SH-SY5Y (cell line): ENCODE measurements at regions not wholly inside any gene's neighbourhood (a gene's known extent, or its start where the extent isn't known, plus 50 kb on each side); places are given as distances from the start of the nearest gene placed in this dataset.

Source experiments
- GATA2 ChIP-seq: IDR thresholded peaks from 2 replicates; pipeline ENCODE4 v1.6.1; 2011; ENCODE audit warnings: mild to moderate bottlenecking, low read depth, low read length
- GATA3 ChIP-seq: IDR thresholded peaks from 2 replicates; pipeline ENCODE4 v1.6.1; 2011; ENCODE audit warnings: low read depth, mild to moderate bottlenecking, low read length, moderate library complexity

DNA sequence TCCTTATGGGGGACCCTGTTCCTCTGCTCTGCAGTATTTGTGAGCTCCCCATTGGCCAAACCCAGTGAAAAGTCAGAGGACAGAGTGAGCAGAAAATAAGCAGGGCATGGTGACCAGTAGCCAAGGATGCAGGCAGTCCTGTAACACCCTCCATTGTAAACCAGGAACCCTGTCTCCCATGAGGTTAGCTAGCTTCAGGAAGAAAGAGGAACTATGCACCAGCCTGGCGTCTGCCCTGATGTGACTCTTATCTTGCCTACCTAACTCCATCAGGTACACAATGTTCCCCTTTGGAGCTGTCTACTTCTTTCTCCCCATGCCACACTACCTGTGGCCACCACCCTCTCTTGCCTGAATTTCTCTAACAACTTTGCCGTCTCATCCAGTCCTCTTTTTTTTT lies 119.2 kb downstream of the LRIG2 start:
- no peak for TF ChIP-seq GATA3
- TF ChIP-seq GATA2, result no peak
